ENCODE measurements at regions not wholly inside any gene's neighbourhood (a gene's known extent, or its start where the extent isn't known, plus 50 kb on each side); places are given as distances from the start of the nearest gene placed in this dataset.

- TF ChIP-seq ZFX (IDR thresholded peaks at IDR 0.05) = no peak
- TF ChIP-seq, protein P1, sequence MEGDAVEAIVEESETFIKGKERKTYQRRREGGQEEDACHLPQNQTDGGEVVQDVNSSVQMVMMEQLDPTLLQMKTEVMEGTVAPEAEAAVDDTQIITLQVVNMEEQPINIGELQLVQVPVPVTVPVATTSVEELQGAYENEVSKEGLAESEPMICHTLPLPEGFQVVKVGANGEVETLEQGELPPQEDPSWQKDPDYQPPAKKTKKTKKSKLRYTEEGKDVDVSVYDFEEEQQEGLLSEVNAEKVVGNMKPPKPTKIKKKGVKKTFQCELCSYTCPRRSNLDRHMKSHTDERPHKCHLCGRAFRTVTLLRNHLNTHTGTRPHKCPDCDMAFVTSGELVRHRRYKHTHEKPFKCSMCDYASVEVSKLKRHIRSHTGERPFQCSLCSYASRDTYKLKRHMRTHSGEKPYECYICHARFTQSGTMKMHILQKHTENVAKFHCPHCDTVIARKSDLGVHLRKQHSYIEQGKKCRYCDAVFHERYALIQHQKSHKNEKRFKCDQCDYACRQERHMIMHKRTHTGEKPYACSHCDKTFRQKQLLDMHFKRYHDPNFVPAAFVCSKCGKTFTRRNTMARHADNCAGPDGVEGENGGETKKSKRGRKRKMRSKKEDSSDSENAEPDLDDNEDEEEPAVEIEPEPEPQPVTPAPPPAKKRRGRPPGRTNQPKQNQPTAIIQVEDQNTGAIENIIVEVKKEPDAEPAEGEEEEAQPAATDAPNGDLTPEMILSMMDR (conservative IDR thresholded peaks at IDR 0.05) = no peak
- H3K27ac ChIP-seq = no peak overlapping the region
Observed at GRCh38 chr18:25563346-25563745, 211.4 kb upstream of the ZNF521 start.

DNA sequence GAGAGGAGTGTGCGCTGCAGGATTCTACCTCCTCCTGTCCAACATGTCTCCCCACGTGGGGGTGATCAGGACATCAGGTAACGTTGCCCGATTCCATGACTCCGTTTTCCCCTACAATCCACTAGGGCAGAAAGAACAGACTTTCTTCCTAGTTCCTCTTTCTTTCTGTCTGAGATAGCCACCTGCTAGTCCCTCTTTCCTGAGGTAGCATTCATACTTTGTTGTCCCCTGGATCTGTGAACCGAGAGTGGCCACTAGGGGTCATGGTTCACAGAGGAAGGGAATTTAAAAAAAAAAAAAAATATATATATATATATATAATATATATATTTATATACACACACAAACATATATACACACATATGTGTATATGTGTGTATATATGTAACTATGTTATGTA is 210.0 kb upstream of the ZNF521 start:
- TF ChIP-seq, protein P1 (conservative IDR thresholded peaks at IDR 0.05) = peak; percentile 27
- TF ChIP-seq ZFX (IDR thresholded peaks at IDR 0.05) = no peak
- no peak overlapping the region for H3K27ac ChIP-seq

GRCh38 chr18:25560369-25560768 is 208.4 kb upstream of the ZNF521 start:
- no peak overlapping the region for H3K27ac ChIP-seq
- no peak for TF ChIP-seq ZFX (IDR thresholded peaks at IDR 0.05)
- TF ChIP-seq, protein P1 (conservative IDR thresholded peaks at IDR 0.05) = no peak

DNA sequence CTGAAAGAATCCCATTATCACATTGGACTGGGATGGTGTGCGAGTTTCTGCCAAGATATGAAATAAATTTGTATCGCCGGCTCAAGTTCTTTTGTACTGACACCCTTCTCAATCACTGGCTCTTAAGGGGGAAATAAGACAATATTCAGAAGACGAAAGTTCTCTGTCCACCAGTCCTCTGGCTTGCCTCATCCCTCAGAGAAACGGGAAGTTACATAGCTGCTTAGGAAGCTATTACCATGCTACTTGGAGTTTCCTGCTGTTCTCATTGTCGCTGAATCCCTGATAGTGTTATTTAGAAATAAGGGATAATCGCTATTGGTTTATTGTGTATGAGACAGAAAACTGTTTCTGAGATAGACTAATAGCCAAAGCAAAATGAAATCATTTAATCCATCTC is 205.0 kb upstream of the ZNF521 start:
- no peak for TF ChIP-seq ZFX (IDR thresholded peaks at IDR 0.05)
- TF ChIP-seq, protein P1 (conservative IDR thresholded peaks at IDR 0.05) = no peak
- no peak overlapping the region for H3K27ac ChIP-seq

GRCh38 chr18:25553631-25554263 is 201.8 kb upstream of the ZNF521 start:
- TF ChIP-seq, protein P1 (conservative IDR thresholded peaks at IDR 0.05) = no peak
- no peak for TF ChIP-seq ZFX (IDR thresholded peaks at IDR 0.05)
- no peak overlapping the region for H3K27ac ChIP-seq

- TF ChIP-seq, protein P1 (conservative IDR thresholded peaks at IDR 0.05) = no peak
- no peak for TF ChIP-seq ZFX (IDR thresholded peaks at IDR 0.05)
- no peak overlapping the region for H3K27ac ChIP-seq
Observed at GRCh38 chr18:25544546-25545287, 192.8 kb upstream of the ZNF521 start.

- no peak overlapping the region for H3K27ac ChIP-seq
- no peak for TF ChIP-seq ZFX (IDR thresholded peaks at IDR 0.05)
Observed at GRCh38 chr18:25538175-25538922, 186.4 kb upstream of the ZNF521 start.
